ENCODE measurements at regions not wholly inside any gene's neighbourhood (a gene's known extent, or its start where the extent isn't known, plus 50 kb on each side); places are given as distances from the start of the nearest gene placed in this dataset.
A peak's percentile ranks its signal among the peaks of the same experiment; 100 is the strongest.

- TF ChIP-seq CTCF (IDR thresholded peaks at IDR 0.05) (peak; percentile 64), EZH2 (IDR thresholded peaks at IDR 0.05) (no peak), EZH2phosphoT487 (IDR thresholded peaks at IDR 0.05) (no peak)
Observed at GRCh38 chr3:94862703-94863102, 799.8 kb downstream of the NSUN3 start.

All from neural progenitor cell (in vitro differentiated cells).